CMK (cell line): ENCODE measurements at regions not wholly inside any gene's neighbourhood (a gene's known extent, or its start where the extent isn't known, plus 50 kb on each side); places are given as distances from the start of the nearest gene placed in this dataset.
"Not testable (repeated sequence)": the region's sequence is repeated elsewhere in the genome, so short reads cannot be mapped to it uniquely, and the experiment has no call there.

Source experiments
- DNase-seq: peaks from one replicate; pipeline ENCODE4 v3.0.0-alpha.2; 2010; ENCODE audit warnings: low read depth

DNA sequence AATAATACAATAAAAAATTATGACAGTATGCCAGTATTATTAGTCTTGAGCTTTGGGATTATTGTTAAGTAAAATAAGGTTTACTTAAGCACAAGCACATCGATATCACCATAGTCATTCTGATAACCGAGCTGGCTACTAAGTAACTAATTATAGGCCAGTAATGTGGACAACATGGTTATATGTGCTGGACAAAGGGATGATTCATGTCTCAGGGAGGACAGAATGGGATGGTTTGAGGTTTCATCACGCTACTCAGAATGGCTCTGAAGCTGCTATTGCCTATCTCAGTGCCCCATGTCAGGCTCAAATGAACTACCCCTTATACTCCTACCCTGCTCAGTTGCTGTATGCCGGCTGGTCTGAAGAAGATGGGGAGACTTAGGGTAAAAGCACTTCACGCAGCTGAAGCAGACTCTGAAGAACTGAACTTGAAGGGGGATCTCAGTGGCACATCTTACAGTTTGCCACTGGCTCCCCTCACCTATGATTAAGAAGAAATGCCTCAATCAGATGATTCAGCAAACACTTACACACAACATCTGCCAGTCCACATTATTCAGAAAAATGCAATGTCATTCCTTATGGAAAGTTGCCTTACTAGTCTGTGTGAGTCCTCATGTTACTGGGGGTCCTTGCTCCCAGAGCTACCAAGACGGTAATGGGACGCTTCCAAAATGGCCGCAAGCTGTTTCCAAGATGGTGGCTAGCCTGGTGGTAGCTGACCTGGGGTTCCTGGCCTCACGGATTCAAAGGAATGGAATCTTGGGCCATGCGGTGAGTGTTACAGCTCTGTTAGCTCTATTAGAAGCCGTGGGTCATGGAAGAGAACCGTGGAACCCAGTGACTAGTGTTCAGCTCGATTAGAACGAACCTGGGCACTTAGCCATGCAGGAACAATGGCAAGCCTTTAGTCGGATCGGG, 1098.6 kb downstream of the TAF11L14 start:
- DNase-seq = no peak

DNA sequence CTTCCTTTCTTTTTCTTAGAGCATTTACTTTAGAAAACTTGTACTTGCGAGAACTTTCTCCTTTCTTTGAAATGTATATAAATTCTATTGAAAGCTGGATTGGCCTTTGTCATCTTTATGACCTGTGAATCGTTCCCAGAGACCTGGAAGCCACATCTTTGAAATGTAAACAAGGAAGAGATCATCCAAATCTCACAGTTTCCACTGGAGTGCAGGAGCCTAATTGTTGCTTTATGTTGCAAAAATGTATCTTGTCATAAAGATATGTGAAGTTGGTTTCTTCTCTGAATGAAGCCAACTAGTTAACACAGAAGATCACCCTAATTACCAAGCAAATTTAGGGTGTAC, 1101.8 kb downstream of the TAF11L14 start:
- DNase-seq = no peak

DNA sequence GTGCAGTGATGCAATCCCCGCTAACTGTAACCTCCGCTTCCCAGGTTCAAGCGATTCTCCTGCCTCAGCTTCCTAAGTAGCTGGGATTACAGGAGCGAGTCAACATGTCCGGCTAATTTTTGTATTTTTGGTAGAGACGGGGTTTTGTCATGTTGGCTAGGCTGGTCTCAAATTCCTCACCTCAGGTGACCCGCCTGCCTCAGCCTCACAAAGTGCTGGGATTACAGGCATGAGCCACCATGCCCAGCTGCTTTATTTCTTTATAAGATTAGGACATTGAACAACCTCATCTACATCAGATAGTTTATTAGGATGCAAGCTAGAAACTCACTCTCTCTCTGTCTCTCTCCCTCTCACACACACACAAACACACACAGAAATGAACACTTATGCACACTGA, 1102.5 kb downstream of the TAF11L14 start:
- not testable (repeated sequence) for DNase-seq

DNA sequence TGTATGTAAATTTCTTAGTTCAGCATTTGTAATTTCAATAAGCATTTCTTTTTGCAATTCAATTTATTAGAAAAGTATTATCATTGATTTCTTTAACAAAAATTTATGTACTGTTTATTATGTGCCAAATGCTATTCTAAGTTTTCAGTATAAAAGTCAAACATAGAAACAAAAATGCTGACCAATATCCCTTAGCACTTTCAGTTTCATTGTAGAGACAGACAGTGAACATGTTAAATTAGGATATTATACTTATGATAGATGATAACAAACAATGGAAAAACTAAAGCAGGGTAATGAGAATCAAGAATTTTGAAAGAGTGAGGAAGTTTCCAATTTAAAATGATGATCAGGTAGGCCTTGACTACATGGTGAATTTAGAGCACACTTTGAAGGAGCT, 1106.0 kb downstream of the TAF11L14 start:
- no peak for DNase-seq

DNA sequence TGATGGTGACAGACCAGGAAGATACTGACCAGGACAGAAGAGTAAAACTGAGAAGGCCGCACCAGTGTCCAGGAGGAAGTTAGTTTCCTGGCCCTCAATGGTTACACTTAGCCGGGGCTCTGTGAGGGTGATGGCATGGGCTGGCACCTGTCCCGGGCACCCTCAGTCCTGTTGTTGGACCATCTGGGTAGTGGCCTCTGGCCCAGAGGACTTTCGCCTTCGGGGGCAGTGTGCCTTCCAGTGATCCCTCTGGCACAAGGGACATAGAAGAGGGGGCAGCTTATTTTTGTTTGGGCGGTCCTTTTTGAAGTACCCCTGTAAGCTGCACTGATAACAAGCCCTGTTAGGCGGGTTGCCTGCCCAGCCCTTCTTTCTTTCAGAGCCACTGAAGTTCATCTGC, 1108.6 kb downstream of the TAF11L14 start:
- no peak for DNase-seq

DNA sequence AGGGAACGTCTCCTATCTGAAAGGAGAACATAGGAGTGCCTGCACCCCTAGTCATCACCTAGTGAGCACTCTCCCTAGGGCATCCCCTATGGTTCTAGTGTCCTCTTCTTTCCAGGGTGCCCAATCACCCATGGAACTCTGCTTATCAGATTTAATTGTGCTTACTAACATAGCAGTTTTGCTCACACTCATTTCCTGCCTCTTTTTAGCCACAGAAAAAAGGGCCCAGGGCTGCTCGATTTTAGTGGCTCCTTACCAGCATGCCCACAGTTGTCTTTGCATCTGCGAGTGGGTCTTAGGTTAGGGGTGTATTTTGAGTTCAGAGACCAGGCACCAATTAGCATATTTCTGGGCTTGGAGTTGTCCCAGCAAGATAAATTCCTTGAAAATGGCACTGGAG, 1110.2 kb downstream of the TAF11L14 start:
- DNase-seq = no peak

DNA sequence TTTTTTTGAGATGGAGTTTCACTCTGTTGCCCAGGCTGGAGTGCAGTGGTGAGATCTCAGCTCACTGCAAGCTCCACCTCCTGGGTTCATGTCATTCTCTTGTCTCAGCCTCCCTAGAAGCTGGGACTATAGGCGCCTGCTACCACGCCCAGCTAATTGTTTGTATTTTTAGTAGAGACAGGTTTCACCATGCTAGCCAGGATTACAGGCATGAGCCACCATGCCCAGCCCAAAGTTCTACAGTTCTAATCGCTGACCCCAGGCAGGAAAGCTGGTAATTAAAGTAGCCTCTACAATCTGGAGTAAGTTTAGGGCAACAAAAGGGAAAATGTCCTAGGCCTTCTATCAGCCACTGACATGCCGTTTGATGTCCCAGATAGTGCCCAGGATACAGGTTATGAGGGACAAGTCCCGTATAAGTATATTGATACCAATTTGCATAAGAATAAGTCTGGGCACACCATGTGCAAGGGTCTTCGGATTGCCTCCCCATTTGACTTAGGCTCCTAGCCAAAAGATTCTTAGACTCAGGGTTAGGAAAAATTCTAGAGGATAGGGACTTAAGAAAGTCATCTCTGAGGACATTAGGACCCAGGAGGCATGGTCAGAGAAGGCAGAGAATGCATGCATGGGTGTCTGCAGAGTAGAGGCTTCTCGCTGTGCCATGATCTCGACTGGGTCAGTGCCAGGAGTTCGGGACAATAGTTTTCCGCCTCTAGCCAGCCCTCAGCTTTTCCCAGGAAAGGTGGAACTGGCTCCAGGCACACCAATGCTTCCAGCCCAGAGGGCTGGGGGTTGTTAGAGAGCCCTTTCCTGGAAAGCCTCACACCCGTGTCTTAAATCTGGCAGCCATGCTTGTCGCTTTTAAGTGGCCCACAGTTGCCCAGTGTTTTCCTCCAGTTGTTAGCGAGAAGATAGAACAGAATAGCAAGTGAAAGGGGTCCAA, 1111.1 kb downstream of the TAF11L14 start:
- DNase-seq = peak; percentile 12

DNA sequence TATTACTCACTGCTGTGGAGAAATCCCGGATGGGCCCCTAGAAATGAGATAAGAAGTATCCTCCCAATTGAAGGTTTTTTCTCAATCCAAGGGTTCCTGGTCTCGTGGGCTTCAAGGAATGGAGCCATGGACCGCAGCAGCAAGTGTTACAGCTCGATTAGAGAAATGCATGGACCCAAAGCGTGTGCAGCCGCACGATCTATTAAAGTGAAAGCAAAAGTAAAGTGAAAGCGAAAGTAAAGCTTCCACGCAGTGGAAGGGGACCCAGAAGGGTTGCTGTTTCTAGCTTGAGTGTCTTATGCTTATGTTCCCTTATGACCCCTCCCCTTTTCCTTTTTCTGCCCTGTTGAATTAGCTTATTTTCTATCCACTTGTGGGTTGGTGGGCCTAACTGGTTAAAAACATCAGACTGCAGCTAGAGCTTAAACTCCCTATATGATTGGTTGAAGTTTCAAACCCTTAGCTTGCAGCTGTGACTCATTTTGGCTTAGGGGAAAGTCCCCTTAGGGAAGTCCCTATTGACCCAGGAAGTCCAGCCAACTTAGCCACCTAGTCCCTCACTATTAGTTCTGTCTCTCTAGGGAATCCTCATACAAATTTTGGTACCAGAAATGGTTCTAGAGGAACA, 1111.8 kb downstream of the TAF11L14 start:
- DNase-seq = peak; percentile 70

DNA sequence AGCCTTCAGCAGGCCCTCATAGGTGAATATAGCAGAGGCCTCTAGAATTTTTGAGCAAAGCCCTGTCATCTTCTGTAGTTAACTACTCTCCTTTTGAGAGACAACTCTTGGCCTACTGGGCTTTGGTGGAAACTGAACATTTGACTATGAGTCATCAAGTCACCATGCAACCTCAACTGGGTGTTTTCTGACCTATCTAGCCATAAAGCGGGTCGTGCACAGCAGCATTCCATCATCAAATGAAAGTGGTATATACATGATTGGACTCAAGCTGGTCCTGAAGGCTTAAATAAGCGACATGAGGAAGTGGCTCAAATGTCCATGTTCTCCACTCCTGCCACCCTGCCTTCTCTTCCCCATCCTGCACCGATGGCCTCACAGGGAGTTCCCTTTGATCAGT, 1115.5 kb downstream of the TAF11L14 start:
- no peak for DNase-seq

DNA sequence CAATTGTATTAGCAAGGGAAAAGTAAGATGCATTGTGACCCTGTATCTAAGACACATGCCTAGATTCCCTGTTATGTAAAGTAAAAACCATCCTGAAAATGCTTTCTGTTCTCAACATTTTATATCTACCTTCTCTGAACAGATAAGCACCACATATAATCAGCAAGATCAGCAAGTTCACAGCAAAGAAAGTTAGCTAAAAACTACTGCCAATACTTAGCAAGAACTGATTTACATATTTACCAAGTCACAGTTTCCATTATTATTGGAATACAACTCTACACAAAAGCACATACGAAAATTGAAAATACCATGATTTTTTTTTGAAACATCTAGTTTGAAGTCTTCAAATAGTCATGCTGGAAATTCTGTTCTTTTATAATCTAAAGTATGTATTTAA, 1118.1 kb downstream of the TAF11L14 start:
- no peak for DNase-seq

DNA sequence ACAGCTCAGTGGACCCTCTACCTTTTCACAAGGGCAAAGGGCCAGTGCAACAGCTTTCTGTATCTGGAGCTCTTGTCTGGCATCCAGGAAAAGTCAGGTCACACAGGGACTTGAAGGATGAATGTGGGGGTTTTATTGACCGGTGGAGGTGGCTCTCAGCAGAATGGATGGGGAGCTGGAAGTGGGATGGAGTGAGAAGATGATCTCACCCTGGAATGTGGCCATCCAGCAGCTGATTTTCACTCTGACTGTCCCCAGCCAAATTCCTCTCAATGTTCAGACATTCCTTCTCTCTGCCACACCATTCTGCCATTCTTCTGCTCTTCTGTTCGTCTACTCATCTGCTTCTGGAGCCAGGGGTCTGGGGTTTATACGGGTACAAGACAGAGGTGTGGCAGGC, 1119.9 kb downstream of the TAF11L14 start:
- no peak for DNase-seq

DNA sequence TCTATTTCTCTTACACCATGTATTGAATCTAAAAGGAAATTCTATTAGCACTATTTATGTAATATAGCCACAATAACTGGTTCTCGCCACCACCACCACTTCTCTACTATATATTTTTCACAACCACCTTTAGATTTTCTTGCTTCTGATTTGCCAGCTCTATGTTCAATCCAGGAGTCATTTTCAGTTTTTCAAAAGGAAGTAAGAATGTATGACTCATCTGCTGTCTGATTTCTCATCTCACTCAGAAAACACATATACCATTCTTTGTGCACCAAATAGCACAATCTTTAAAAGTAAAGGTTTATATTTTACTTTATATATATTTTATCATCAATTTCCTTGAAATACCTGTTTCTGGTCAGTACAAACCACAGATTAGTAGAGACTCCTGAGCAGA, 1127.5 kb downstream of the TAF11L14 start:
- no peak for DNase-seq

DNA sequence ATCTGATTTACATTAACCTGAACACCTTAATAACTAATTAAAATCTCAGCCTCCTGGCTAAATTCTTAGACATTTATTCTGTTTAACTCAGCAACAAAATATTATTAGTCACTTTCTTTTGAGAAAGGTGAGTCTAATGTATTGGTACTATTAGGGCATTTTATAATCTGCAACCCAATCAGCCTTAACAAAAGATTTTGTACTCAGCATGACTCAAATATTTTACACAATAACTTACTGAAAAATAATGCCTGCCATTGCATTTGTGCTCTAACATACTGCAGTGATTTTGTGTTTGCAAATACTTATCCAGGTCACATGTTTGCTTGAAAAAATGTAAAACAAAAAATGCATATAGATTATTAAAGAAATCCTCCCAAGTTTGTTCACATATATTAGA, 1129.9 kb downstream of the TAF11L14 start:
- DNase-seq = no peak

DNA sequence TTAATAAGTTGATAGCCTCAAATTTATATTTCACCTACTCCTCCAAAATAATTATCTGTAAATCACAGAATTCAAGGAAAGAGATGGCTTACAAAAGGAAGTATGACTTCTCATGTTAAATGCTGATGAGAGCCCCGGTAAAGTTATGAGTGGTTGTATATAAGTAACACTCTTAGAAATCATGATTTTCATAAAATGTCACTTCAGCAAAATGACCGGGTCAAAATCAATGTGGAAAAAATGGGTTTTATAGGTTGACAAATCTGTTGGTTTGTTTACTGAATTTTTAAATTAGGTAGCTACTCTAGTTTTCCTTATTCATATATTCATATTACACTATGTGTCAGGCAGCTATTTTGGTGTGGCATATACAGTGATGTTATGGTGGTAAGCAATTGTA, 1131.0 kb downstream of the TAF11L14 start:
- DNase-seq = no peak

DNA sequence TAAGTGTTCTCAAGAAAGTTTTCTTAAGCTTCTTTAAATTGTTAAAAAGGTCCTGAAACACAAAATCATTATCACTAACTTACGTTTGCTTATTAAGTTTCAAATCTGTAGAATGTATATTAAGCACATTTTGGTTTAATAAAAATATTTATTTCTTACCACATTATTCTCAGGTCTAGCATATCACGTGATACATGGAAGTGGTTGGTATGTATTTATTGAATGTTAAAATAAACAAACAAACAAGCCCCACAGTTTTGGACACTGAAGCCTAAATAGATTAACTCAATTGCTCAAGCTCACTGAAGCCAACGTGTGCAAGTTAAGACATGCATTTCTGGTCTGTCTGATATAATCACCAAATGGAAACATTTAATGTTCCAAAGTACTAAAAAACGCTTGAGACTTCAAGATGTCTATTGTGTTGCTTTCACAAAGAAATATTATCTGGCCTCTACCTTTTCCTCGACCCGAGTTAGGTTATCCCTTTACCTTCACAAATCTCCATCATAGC, 1136.9 kb downstream of the TAF11L14 start:
- no peak for DNase-seq

DNA sequence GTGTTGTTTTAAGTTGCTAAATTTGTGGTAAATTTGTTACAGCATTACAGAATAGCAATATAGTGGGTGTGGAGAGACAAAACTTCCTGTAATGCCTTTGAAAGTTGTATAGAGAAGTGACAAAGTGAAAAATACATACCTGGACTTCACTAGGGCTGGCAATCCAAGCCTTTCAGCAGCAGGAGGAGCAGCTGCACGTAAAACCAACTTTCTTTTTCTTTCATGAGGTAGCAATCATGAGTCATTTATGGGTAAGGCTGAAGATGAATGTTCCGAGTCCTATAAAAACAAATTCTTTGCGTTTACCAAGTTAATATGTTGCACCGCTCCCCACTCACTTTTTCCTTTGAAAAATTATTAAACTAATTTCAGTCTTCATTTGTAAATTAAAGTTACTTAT, 1138.2 kb downstream of the TAF11L14 start:
- DNase-seq = no peak

DNA sequence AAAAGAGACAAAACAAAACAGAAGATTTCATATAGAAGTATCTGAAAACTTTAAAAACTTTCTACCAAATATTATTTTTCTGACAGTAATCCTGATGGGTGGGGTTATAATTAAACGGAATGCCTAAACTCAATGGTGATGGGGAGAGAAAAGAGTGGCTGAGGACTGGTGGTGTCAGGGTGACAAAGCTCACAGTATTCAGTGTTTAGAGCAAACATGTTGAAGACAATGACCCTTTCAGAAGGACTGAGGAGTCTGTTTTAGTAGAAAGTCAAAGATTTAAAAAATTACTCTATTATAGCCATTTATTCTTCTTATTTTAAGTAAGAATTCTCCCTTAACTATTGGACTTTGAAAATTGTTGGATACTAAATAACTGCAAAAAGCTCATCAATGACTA, 1144.0 kb downstream of the TAF11L14 start:
- DNase-seq = no peak

DNA sequence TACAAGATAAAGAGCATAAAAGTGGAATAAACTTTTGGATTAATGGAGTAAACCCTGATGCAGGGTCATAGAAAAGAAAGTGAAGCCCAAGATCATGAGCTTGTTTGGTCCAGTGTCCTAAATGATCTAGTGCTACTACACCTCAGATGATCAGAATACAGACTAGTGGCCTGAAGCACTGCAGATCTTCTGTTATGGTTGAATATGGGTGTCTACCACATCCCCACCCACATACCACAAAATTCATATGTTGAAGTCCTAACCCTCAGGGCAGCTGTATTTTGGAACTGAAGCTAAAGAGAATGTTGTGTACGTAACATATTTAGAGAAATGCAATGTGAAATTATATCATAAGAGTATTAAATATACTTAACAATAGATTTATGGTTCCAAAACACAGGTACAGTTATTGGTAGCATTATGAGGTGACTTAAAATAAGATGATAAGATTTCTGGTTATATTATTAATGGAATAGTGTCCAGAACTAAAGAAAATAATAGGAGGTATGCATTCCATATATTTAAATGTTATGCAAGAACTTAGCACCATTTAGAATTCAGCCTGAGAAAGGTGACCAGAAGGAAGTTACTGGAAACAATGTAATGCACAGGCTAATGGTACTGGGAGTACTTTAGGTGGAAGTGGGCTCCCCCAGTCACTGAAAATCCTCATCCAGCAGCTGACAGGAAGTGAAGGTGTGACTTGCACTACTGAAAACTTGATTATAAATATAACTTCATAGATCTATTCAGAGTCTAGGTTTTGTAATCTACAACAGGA, 1155.1 kb downstream of the TAF11L14 start:
- DNase-seq = no peak

DNA sequence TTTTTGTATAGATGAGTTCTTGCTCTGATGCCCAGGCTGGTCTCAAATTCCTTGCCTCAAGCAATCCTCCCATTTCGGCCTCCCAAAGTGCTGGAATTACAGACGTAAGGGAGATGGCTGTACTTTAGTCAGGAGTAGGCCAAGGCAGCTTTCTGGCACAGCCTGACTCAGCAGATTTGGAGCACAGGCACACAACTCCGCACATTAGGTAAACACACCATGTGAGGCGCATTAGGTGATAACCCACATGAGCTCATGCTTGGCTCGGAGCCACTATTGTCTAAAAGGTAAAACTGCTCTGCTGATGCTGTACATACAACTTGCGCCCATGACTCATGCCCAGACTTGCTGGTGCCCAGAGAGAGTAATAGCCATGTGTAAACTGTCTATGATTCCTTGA, 1157.9 kb downstream of the TAF11L14 start:
- no peak for DNase-seq

DNA sequence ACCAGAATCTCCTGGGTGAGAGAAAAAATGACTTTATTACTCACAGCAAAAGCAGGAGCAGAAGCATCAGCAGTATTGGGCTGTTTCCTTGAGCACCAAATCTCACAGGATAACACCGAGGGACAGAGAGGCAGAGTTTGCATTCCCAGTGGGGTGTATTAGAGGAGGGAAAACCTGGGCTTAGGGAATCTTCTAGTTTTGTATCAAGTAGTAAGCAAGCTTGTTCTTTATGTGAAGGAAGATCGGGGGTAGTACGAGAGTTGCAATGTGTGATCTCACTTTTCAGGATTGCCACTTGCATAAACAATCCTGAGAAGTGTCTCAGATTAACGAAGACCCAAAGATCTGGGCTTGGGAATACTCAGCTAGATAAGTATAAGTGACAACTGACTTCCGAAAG, 1163.0 kb downstream of the TAF11L14 start:
- DNase-seq = no peak

DNA sequence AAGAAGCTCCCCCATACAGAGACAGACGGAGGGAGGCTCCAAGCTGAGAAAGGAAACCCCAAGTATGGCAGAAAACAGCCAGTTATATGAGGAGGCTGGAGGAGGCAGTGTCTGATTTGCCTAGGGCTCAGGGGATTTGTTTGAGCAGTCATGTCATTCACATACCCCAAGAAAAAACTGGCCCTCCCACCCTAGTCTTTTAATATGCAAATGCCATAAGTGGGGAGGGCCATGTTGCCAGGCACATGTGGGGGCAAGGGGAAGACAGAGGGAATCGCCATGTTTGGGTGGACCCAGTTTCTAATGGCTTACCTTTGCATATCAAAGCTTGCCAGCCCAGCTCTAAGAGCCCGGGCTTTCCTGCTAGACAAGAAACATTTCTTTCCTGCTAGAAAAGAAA, 1163.8 kb downstream of the TAF11L14 start:
- DNase-seq = no peak
